SU-DHL-6 (cell line): ENCODE measurements at regions not wholly inside any gene's neighbourhood (a gene's known extent, or its start where the extent isn't known, plus 50 kb on each side); places are given as distances from the start of the nearest gene placed in this dataset.

Experiments
- H2AFZ ChIP-seq: fragments of 200-600 bp; sonication (generic); 2 replicates; pipeline ENCODE4 v1.6.1; 2014; ENCODE audit warnings: low read depth, mild to moderate bottlenecking, moderate library complexity, mixed read lengths, antibody characterized with exemption, low read length; ENCODE audit not compliant: severe bottlenecking
- H3F3A ChIP-seq: fragments of 200-600 bp; shearing (Covaris generic); 2 replicates; pipeline ENCODE4 v1.6.0; 2016; ENCODE audit warnings: antibody characterized with exemption, mild to moderate bottlenecking; ENCODE audit not compliant: insufficient read depth
- H3K27ac ChIP-seq: fragments of 200-600 bp; sonication (generic); 2 replicates; pipeline ENCODE4 v1.5.1; 2016; ENCODE audit warnings: low read depth, mild to moderate bottlenecking, low read length, moderate library complexity, mixed read lengths
- H3K27me3 ChIP-seq: fragments of 200-600 bp; sonication (generic), shearing (Covaris generic); 2 replicates; pipeline ENCODE4 v1.6.0; 2014; ENCODE audit warnings: mild to moderate bottlenecking, low read length
- H3K36me3 ChIP-seq: fragments of 200-600 bp; sonication (generic); 2 replicates; pipeline ENCODE4 v1.6.1; 2014; ENCODE audit warnings: mild to moderate bottlenecking, low read length, mixed read lengths
- H3K4me2 ChIP-seq: fragments of 300-600, 200-600 bp; shearing (Covaris generic), sonication (generic); 2 replicates; pipeline ENCODE4 v1.6.0; 2014; ENCODE audit warnings: low read length, low read depth, mild to moderate bottlenecking; ENCODE audit not compliant: poor library complexity, severe bottlenecking
- H3K4me3 ChIP-seq: fragments of 200-600 bp; sonication (generic); 2 replicates; pipeline ENCODE4 v1.5.1; 2014; ENCODE audit warnings: antibody characterized with exemption, low read length, mild to moderate bottlenecking, mixed read lengths; ENCODE audit not compliant: insufficient read depth, poor library complexity, severe bottlenecking
- H3K79me2 ChIP-seq: fragments of 200-600 bp; sonication (generic); 2 replicates; pipeline ENCODE4 v1.6.1; 2014; ENCODE audit warnings: mild to moderate bottlenecking, low read length, moderate library complexity; ENCODE audit not compliant: insufficient read depth
- H3K9ac ChIP-seq: fragments of 200-600 bp; sonication (generic); 2 replicates; pipeline ENCODE4 v1.7.0; 2014; ENCODE audit warnings: mild to moderate bottlenecking, low read length
- H3K9me2 ChIP-seq: fragments of 200-600 bp; sonication (generic); replicated peaks from 2 replicates; pipeline ENCODE4 v1.6.1; 2014; ENCODE audit warnings: low read length; ENCODE audit not compliant: insufficient read depth
- H3K9me3 ChIP-seq: fragments of 200-600 bp; sonication (generic); 2 replicates; pipeline ENCODE4 v1.6.1; 2014; ENCODE audit warnings: low read length, mixed read lengths; ENCODE audit not compliant: insufficient read depth
- H4K20me1 ChIP-seq: fragments of 200-600 bp; sonication (generic); 2 replicates; pipeline ENCODE4 v1.6.1; 2014; ENCODE audit warnings: low read depth, mild to moderate bottlenecking, antibody characterized with exemption, low read length, moderate library complexity, mixed read lengths
- CTCF ChIP-seq: fragments of 200-600 bp; sonication (generic); IDR thresholded peaks from one replicate; pipeline ENCODE4 v1.5.1; 2017; ENCODE audit warnings: antibody characterized with exemption, mild to moderate bottlenecking, low read length, moderate library complexity; ENCODE audit not compliant: insufficient read depth, poor library complexity, severe bottlenecking
- EZH2phosphoT487 ChIP-seq: fragments of 200-600 bp; sonication (generic), shearing (Covaris generic); conservative IDR thresholded peaks from 2 replicates; pipeline ENCODE4 v1.6.1; 2018; ENCODE audit warnings: mild to moderate bottlenecking, antibody characterized with exemption, low read length, moderate library complexity, mixed read lengths

- no peak overlapping the region for H3K4me2 ChIP-seq
- no peak overlapping the region for H2AFZ ChIP-seq
- H3K27ac ChIP-seq: no peak overlapping the region
- H3K4me3 ChIP-seq: no peak overlapping the region
- H3K9ac ChIP-seq: no peak overlapping the region
- no peaks in the 10 kb centered on the region for H3K79me2 ChIP-seq
- no peaks in the 10 kb centered on the region for H4K20me1 ChIP-seq
- no peaks in the 10 kb centered on the region for H3K9me3 ChIP-seq
- no peaks in the 10 kb centered on the region for H3K9me2 ChIP-seq
- TF ChIP-seq EZH2phosphoT487 (no peak), CTCF (no peak)
- no peaks in the 10 kb centered on the region for H3K36me3 ChIP-seq
- H3F3A ChIP-seq: no peaks in the 10 kb centered on the region
- H3K27me3 ChIP-seq: no peaks in the 10 kb centered on the region
These were observed 180.9 kb downstream of the TTLL2 start for GRCh38 chr6:167505782-167506181.

GRCh38 chr6:167506443-167507301 lies 181.8 kb downstream of the TTLL2 start:
- no peaks in the 10 kb centered on the region for H3K9me3 ChIP-seq
- no peak overlapping the region for H3K4me3 ChIP-seq
- H2AFZ ChIP-seq: no peak overlapping the region
- H3K36me3 ChIP-seq: no peaks in the 10 kb centered on the region
- H3K27me3 ChIP-seq: no peaks in the 10 kb centered on the region
- H3K79me2 ChIP-seq: no peaks in the 10 kb centered on the region
- TF ChIP-seq EZH2phosphoT487: no peak
- no peak for TF ChIP-seq CTCF
- no peak overlapping the region for H3K4me2 ChIP-seq
- no peak overlapping the region for H3K9ac ChIP-seq
- H3K9me2 ChIP-seq: no peaks in the 10 kb centered on the region
- H3F3A ChIP-seq: no peaks in the 10 kb centered on the region
- H4K20me1 ChIP-seq: no peaks in the 10 kb centered on the region
- no peak overlapping the region for H3K27ac ChIP-seq

- Histone ChIP-seq H3K27me3 (no peaks in the 10 kb centered on the region), H3K9me3 (no peaks in the 10 kb centered on the region), H3K79me2 (no peaks in the 10 kb centered on the region), H2AFZ (no peak overlapping the region), H3K36me3 (no peaks in the 10 kb centered on the region), H3K4me3 (no peak overlapping the region), H3K27ac (no peak overlapping the region), H3K9me2 (no peaks in the 10 kb centered on the region), H3K4me2 (no peak overlapping the region), H3K9ac (no peak overlapping the region), H3F3A (no peaks in the 10 kb centered on the region), H4K20me1 (no peaks in the 10 kb centered on the region)
- no peak for TF ChIP-seq CTCF
- no peak for TF ChIP-seq EZH2phosphoT487
These were observed 182.6 kb downstream of the TTLL2 start for GRCh38 chr6:167507376-167507945.
